Activated CD8-positive, alpha-beta memory T cell treated with anti-CD3 and anti-CD28 coated beads, Interleukin-2, amount 50 U/mL, for 4 hours (primary cell): ENCODE measurements at regions not wholly inside any gene's neighbourhood (a gene's known extent, or its start where the extent isn't known, plus 50 kb on each side); places are given as distances from the start of the nearest gene placed in this dataset.
"Not testable (repeated sequence)": the region's sequence is repeated elsewhere in the genome, so short reads cannot be mapped to it uniquely, and the experiment has no call there.

Experiments
- DNase-seq: peaks from one replicate; pipeline ENCODE4 v3.0.0-alpha.2; 2020

GRCh38 chr12:46711756-46712155 lies 114.0 kb downstream of the SLC38A4 start:
- no peak for DNase-seq

GRCh38 chr12:46710125-46710743 lies 115.6 kb downstream of the SLC38A4 start:
- no peak for DNase-seq

DNA sequence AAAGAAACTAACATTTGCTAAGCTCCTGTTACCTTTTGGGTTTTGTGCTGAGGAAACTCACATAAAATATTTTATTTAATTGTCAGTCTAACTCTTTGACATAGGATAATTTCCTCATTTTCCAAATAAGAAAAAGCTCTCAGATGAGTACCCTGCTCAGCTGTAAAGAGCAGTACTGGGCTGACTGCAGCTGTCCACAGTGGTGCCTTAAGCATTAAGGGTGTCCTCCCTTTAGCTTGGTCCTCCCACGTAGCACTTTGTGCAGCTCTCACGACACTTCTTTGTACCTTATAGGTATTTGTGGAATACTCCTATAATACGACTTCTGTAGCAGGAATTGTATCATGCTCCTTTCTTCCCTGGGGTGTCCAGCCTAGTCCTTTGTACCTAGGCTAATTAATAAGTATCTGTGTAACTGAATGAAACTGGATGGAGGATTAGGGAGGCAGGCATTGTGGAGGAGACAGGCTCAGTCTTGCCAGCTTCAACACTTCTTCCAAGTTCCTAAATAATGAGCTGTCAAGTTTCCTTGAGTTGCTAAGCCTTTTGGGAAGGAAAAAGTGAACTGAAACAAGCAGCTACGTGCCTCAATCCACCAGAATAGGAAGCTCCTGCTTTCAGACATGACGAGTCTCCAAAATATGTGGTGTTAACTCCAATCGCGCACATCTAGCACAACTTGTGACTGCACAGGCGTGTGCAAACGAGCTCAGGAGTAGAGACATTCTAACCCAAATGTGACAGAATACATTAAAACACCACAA lies 123.0 kb downstream of the SLC38A4 start:
- DNase-seq = no peak

DNA sequence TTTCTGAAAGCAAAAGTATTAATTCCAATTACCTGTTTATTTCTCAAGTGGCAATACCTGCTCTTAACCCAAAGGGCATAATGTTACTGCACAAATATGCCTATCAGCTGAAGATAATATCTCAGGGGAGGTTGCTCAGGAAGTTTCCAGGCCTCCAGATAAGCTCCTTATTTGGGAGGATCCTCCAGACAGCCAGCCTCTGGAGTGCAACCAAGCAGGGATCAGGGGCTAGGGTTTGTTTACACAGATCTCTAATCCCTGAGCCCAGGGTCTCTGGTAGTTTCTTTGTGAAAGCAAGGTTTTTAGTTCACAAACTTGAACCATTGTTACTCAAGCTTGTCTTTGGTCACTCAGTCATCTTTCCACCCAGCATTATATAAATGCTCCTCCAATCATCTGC lies 124.4 kb downstream of the SLC38A4 start:
- DNase-seq = no peak

DNA sequence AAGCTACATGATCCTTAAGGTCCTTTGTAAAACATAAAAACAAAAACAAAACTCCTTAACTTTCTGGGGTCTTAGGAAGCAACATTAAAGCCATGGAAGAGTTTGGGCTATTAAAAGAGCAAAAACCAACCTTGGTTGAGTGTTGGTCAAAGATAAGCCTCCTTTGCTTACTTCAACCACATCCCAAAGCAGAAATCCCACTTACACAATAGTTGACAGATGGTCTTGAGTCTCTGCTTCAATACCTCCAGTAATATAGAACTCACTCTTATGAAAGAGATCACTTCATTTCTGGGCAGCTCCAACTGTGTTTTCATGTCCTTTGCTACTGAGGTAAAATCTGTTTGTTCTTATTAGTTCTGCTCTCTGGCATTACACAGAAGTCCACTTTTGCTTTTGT lies 125.8 kb downstream of the SLC38A4 start:
- no peak for DNase-seq

- DNase-seq = no peak
Observed at GRCh38 chr12:46698003-46698402, 127.8 kb downstream of the SLC38A4 start.

DNA sequence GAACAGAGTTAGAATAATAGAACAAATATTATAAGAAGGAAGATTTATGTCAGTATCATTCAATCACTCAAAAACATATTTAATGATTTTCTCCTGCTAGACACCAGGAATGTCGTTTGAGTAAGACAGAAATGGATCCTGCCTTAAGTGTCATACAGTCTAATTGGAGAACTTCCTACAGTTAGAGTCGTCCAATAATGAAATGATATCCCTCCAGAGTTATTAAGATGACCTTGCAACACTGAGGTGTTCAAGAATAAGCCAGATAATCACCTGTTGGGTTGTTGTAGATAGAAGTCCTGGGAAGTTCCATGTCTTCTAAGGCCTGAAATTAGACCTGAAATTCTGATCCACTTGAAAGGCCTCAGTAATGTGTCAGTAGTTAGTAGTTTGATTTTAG lies 132.3 kb downstream of the SLC38A4 start:
- no peak for DNase-seq

GRCh38 chr12:46693034-46693433 lies 132.8 kb downstream of the SLC38A4 start:
- DNase-seq = no peak

GRCh38 chr12:46692606-46693005 lies 133.2 kb downstream of the SLC38A4 start:
- DNase-seq = no peak

- DNase-seq = no peak
Observed at GRCh38 chr12:46686267-46686942, 139.4 kb downstream of the SLC38A4 start.

- DNase-seq = not testable (repeated sequence)
Observed at GRCh38 chr12:46684243-46684642, 141.6 kb downstream of the SLC38A4 start.

DNA sequence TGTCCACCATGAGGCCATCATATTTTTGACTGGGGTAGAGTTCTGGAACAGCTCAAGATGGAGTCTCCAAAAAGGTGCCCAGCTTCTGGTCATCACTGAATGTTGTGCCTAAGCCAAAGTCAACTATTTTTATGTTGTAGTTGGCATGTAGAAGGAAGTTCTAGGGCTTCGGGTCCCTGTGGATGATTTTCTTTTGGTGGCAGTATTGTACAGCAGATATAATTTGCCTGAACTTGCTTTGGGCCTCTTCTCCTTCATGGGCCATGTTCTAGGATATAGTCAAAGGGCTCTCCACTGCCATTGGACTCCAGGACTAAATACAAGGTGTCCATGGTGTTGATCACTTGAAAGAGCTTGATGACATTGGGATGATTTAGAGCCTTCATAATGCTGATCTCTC lies 143.6 kb downstream of the SLC38A4 start:
- no peak for DNase-seq

DNA sequence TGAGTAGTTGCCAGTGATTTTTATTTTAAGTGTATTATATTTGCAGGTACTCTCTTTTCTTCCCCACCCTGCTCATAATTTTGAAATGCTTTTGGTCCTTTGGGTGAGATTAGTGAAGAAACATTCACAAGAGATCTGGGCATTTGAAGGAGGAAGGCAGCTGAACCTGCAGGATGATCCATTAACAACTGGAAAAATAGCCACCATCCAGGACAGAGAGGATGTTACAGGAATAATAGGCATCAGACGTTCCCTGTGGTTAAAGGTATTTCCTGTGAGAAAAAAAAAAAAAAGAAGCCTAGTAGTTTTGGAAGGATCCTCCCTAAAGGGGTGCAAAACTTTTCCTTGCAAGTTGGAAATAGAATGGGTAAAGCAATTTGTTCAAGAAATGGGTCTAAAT lies 145.3 kb downstream of the SLC38A4 start:
- DNase-seq = no peak

- no peak for DNase-seq
Observed at GRCh38 chr12:46679754-46680153, 146.0 kb downstream of the SLC38A4 start.

GRCh38 chr12:46678426-46678825 lies 147.4 kb downstream of the SLC38A4 start:
- no peak for DNase-seq

GRCh38 chr12:46677749-46678148 lies 148.0 kb downstream of the SLC38A4 start:
- no peak for DNase-seq

GRCh38 chr12:46676797-46677520 lies 148.8 kb downstream of the SLC38A4 start:
- no peak for DNase-seq

- no peak for DNase-seq
Observed at GRCh38 chr12:46676396-46676795, 149.4 kb downstream of the SLC38A4 start.

DNA sequence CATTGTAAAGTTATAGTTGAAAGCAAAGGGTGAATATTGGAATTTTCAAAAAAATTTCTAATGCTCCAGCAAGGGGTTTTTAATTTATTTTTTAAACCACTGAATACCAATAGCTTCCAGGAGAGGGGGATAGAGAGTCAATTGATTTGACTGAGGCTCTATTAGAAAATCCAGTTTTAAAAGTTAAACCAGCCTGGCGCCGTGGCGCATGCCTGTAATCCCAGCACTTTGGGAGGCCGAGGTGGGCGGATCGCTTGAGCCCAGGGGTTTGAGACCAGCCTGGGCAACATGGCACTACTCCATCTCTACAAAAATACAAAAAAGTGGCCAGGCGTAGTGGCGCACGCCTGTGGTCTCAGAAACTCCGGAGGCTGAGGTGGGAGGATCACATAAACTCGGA lies 150.1 kb downstream of the SLC38A4 start:
- DNase-seq = no peak

GRCh38 chr12:46674800-46675199 lies 151.0 kb downstream of the SLC38A4 start:
- no peak for DNase-seq

DNA sequence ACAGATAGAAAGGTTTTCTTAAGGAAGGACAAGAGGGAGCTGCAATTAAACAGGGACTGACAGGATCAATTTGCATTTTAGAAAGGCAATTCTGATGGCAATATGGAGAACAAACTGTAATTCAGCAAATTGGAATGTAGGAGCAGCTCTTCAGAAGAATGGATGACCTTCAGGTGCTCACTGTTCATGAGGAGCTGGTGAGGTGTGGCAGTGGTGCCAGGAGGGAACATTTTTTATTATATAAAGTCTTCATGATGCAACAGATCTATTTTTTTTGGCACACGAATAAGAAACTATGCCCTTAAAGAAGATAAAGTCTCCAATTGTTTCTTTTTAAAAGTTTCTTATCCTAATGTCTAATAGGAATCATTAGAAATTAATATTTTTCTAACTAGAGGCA lies 151.7 kb downstream of the SLC38A4 start:
- no peak for DNase-seq

GRCh38 chr12:46671102-46671501 lies 154.7 kb downstream of the SLC38A4 start:
- no peak for DNase-seq

- no peak for DNase-seq
Observed at GRCh38 chr12:46670636-46671035, 155.2 kb downstream of the SLC38A4 start.

GRCh38 chr12:46669720-46670119 lies 156.1 kb downstream of the SLC38A4 start:
- DNase-seq = no peak
